ENCODE measurements at regions not wholly inside any gene's neighbourhood (a gene's known extent, or its start where the extent isn't known, plus 50 kb on each side); places are given as distances from the start of the nearest gene placed in this dataset.
A peak's percentile ranks its signal among the peaks of the same experiment; 100 is the strongest.

- no peak for DNase-seq
These were observed 434.4 kb upstream of the ZMIZ1 start for GRCh38 chr10:78634389-78634815.

DNA sequence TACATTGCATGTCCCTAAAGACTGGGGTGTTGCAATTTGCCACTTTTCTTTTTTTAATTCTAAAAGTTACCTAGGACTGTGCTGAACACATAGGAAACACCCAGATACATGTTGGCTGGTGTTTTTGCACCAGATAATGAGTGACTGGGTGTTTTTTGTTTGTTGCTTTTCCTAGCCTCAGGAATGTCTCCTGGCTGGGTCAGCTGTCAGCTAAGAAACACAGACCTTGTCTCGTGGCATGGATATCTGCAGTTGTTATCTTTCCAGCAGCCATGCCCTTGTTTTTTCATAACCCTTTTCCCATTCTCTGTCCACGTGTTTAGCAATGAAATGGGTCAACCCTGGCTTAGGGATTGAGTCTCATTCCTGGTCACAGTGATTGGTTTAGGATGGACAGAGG, 433.9 kb upstream of the ZMIZ1 start:
- DNase-seq = no peak

DNA sequence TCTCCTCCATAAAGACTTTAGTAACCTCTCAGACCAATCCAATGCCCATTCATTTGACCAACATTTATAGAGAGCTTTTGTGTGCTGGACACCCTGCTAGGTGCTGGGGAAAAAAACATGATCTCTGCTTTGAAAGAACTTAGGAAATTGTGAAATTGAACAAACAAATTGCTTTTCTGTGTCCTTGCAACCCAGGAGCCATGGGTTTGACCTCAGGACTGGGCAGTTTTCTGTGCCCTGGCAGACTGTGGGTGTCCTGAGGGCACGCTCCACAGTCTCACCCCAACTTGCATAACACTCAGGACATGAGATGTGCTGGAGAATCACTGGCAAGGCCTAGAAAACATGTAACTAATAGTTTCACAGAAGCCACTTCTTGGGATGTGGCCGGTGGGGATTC, 429.1 kb upstream of the ZMIZ1 start:
- no peak for DNase-seq

DNA sequence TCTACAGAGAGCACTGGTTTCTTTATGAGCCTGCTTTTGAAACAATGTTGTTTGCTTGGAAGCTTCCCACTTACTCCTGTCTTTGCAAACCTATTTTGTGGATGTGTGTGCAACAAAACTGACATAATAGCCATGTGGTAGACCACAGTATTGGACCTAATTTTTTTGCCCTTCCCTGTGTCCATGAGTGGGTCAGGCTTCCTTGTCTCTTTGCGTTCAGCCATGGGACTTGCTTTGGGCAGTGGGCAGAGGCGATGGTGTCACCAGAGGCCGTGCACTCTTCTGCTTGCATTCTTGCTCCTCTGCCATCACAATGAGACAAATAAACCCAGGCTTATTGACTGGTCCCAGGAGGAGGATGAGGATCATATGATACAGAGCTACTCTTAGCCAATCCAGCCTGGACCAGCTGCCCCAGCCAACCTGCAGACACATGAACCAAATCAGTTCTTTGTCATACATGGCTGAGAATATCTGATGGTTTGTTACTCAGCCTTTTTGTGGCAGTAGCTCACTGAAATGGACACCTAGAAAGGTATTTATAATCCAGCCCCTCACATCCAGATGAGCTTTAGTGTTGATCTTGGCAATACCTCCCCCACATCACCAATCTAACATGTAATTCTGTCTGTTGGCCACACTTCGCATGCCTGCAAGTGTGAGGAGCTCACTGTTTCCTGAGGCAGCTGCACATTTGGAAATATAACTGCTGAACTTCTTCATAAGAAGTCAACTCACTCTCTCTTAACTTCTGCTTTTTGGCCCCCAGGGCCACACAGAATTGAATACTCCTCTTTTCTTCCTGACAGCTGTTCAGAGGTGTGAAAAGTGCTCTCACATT, 427.8 kb upstream of the ZMIZ1 start:
- no peak for DNase-seq

DNA sequence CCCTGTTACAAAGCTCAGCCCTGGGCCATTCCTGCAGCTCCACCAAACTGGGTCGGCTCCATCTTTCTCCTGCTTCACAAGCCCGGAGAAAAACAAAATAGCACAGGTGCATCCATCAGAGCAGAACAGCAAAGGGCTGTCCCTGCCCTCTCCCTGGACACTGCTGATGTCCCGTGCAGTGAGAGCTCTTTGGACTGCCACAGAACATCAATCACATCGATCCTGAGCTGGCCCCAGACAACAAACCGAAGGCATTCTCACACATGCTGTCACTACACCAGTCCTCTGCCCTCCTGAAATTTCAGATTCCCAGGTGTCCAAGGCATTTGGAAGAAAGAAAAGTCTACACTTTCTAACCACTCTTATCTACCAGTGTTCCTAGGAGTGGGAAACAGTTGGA, 427.1 kb upstream of the ZMIZ1 start:
- no peak for DNase-seq

DNA sequence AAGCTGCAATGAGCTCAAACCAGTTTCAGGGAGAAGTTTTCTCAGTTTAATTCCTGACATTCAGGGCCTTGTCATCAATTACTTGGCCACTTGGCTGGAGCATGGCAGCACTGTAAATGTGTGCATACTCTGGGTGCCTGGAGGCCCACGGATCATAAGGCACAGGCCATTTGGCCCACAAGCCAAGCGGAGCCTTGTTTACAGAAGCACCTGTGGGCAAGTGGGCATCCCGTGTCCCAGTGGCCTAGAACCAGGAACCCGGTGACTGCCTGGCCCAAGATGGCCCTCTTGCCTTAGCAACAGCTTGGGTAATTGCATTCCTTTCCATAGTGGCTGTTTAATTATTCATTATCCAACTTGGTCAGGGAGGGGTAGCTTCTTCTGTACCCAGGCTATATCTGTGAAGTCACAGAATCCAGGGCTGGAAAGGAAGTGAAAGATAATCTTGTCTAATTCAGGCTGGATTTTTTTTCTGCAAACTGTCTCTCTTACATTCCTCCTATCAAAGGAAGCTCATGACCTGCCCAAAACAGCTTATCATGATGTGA, 426.4 kb upstream of the ZMIZ1 start:
- no peak for DNase-seq

- DNase-seq = no peak
These were observed 425.3 kb upstream of the ZMIZ1 start for GRCh38 chr10:78643513-78643912.

DNA sequence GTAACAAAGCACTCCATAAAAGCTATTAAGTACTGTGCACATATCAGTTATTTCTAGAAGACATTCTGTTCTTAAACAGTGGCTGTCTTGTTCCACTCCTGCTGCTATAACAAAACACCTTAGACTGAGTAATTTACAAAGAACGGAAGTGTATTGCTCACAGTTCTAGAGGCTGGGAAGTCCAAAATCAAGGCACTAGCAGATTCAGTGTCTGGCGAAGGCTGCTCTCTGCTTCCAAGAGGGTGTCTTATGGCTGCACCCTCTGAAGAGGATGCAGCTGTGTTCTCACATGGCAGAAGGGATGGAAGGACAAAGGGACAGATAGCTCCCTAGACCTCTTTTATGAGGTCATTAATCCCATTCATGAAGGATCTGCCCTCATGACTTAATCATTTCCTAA, 424.2 kb upstream of the ZMIZ1 start:
- DNase-seq = no peak

DNA sequence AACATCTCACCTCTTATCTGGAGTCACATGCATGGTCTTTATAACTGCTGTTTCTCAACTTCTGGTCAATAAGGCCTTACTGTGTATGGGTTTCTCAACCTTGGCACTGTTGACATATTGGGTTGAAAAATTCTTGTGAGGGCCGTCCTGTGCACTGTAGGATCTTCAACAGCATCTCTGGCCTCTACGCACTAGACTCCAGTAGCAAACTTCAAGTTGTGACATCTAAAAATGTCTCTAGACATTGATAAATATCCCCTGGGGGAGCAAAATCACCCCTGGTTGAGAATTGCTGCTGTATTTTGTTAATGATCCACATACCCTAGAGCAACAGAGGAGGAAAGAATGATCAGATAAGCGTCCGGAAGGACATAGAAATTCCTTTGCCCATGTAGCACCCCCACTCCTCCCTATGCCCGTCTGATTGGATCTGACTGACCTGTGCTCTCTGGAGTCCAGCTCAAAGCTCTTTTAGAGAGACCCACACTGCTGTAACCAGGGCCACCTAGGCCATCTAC, 423.5 kb upstream of the ZMIZ1 start:
- no peak for DNase-seq

DNA sequence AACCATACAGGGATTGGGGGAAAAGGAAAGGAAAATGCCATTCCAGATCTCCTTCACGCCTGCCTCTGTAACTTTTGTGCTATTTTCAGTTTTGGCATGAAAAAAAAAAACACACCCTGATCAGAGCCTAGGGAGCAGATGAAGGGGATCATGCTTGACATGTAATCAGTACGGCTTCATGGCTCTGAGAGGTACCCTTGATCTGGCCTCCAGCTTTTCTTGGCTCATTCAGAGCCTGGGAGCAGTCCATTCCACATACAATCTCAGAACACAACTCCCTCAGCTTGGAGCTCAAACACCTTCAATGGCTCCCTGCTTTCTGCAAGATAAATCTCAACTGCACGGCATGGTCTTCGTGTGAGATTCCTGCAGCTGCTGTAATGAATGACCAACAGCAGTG, 422.8 kb upstream of the ZMIZ1 start:
- no peak for DNase-seq

- no peak for DNase-seq
These were observed 420.4 kb upstream of the ZMIZ1 start for GRCh38 chr10:78648256-78648860.

DNA sequence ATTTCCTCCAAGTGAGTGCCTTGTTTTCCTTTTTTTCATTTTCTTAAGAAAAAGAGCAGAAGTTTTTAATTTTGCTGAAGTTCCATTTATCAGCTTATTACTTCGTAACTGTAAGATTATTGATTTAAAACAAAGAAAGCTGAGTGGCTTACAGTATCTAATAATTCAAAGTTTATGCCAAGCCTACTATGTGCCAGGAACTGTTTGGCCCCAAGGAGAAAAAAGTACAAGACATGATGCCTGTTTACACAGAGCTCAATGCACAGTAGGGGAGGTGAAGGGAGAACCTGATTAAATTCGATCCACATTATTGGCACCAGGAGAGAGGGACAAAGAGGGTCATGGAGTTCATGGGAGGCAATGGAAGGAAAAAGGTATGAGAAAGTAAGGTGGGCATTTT, 419.3 kb upstream of the ZMIZ1 start:
- DNase-seq = no peak

DNA sequence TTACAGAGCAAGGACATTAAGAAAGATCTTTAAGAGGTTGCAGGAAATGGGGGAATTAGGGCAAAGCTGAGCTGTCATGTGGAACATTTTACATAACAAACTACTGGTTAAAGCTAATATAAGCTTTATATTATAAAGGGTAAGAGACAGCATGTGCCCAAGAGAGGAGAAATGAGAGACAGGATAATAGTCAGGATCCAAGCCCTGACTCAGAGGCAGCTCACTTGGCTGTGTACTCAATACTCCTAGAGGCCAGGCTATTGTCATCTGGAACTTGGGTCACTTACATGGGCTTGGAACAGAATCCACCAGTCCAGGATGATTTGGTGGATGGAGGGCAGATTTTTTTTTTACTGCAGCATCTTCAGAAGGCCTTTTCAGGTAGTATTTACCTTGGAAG, 418.6 kb upstream of the ZMIZ1 start:
- DNase-seq = no peak

- DNase-seq = no peak
These were observed 417.5 kb upstream of the ZMIZ1 start for GRCh38 chr10:78651287-78651686.

DNA sequence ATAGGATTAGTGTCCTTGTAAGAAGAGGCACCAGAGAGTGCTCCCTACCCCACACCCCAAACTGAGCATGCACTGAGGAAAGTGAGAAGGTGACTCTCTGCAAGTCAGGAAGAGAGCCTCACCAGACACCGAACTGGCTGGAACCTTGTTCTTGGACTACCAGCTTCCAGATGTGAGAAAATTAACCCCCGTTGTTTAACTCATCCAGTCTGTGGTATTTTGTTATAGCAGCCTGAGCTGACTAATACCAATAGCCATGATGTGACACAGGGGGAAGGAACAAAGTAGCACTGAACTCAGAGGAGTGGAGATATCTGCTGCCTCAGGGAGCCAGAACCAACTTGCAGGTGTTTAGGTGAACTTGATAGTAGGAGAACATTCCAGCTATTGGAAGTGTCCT, 415.2 kb upstream of the ZMIZ1 start:
- DNase-seq = no peak

- no peak for DNase-seq
These were observed 414.6 kb upstream of the ZMIZ1 start for GRCh38 chr10:78654047-78654590.

- DNase-seq = no peak
These were observed 412.8 kb upstream of the ZMIZ1 start for GRCh38 chr10:78655979-78656378.

- DNase-seq = no peak
These were observed 412.2 kb upstream of the ZMIZ1 start for GRCh38 chr10:78656417-78657162.

GRCh38 chr10:78657163-78657861, 411.5 kb upstream of the ZMIZ1 start:
- DNase-seq = peak; percentile 38

DNA sequence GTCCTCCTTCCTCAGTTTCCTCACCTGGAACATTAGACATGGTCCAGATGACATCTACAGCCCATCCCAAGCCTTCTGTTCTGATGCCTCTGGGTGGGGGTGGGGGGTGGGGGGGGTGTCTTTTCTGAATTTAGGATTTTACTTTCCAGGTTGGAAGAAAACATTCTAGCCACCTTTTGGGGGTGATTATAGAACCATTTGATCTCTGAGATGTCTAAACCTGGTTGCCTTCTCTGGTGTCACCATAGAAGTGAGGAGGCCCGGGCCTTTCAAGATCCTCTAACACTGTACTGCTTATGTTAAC, 411.0 kb upstream of the ZMIZ1 start:
- DNase-seq = no peak

DNA sequence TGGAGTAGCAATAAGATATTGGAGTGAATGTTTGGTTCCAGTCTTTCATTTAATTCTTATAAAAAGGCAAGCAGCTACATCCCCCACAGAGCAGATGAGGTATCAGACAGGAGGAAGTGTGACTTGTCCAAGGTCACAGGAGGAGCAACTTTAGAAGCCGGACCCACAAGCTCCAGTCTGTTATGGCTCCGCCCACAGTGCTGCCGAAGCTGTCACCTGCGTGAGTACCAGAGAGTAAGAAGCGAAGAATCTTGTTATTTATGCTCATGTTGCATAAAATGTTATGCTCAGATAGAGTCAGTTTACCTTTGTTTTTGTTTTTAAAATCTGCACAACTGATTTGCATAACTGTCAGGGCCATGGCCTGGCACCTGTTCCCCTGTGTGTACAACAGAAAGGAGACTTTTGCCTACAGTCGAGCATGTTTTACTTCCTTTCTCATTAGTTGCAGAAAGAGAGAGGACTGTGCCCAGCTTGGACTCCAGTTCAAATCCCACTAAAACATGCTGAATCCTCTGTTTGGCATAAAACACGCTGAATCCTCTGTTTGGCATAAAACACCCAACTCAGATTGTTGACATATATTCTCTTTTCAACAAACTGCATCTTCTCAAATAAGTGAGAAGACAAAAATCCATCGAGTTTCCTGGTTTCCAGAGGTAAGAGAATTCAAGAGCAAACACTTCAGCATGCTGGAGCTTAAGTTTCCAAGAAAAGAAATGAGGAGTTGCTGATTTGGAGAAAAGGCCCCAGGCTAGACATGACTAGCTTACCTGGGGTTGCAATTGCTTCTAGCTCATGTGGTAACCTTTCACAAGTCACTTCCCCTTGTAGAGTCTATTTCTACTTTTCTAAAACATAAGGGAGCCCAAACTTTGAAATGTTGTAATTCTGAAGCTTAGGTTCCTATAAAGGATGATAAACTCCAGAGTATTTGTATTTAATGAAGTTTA, 409.8 kb upstream of the ZMIZ1 start:
- DNase-seq = no peak

All from effector CD4-positive, alpha-beta T cell (primary cell).